Thoracic aorta (tissue), 2 donors: ENCODE measurements at regions not wholly inside any gene's neighbourhood (a gene's known extent, or its start where the extent isn't known, plus 50 kb on each side); places are given as distances from the start of the nearest gene placed in this dataset.

ENCODE experiments used
- ATAC-seq: fragments of 150-250 bp; one replicate; pipeline ENCODE4 v1.8.0; 2017; ENCODE audit warnings: low read depth; ENCODE audit not compliant: insufficient number of reproducible peaks, low FRiP score
- DNase-seq: peaks from one replicate; pipeline ENCODE4 v3.0.0-alpha.2; 2020; ENCODE audit warnings: low spot score
- H3K27ac ChIP-seq, 2 donors: fragments of 200-600 bp; sonication (generic); 1 replicate in 1 of 2; 2 replicates in 1 of 2; pipeline ENCODE4 v1.5.1; 2016; ENCODE audit warnings: mild to moderate bottlenecking in 2 of 2, moderate library complexity in 2 of 2
- H3K27me3 ChIP-seq: fragments of 200-600 bp; sonication (generic); replicated peaks from 2 replicates; pipeline ENCODE4 v1.6.0; 2016; ENCODE audit warnings: mild to moderate bottlenecking; ENCODE audit not compliant: insufficient read depth
- H3K36me3 ChIP-seq: fragments of 200-600 bp; sonication (generic); one replicate; pipeline ENCODE4 v1.5.1; 2016
- H3K4me1 ChIP-seq, 2 donors: fragments of 200-600 bp; sonication (generic); 1 replicate in 1 of 2; 2 replicates in 1 of 2; pipeline versions ENCODE4 v1.5.1 to v1.6.0; 2016; ENCODE audit warnings: low read depth in 2 of 2, mild to moderate bottlenecking in 1 of 2; ENCODE audit not compliant: control insufficient read depth in 1 of 2
- H3K4me3 ChIP-seq: fragments of 200-600 bp; sonication (generic); 2 replicates; pipeline ENCODE4 v1.5.1; 2016; ENCODE audit warnings: mild to moderate bottlenecking
- H3K9me3 ChIP-seq: fragments of 200-600 bp; sonication (generic); 2 replicates; pipeline ENCODE4 v1.5.1; 2016
- CTCF ChIP-seq: fragments of 200-600 bp; sonication (generic); IDR thresholded peaks from one replicate; pipeline ENCODE4 v1.5.1; 2019; ENCODE audit warnings: antibody characterized with exemption

GRCh38 chr12:113521708-113522107 lies 50.0 kb upstream of the LHX5 start:
- peaks cover 0 to 4% of the 10 kb centered on the region in 2 donors for H3K4me1 ChIP-seq
- H3K27me3 ChIP-seq: no peaks in the 10 kb centered on the region
- no peak overlapping the region for H3K4me3 ChIP-seq
- no peaks in the 10 kb centered on the region for H3K36me3 ChIP-seq
- DNase-seq (no peak), ATAC-seq (no peak)
- no peak for TF ChIP-seq CTCF
- no peak overlapping the region for H3K27ac ChIP-seq
- no peaks in the 10 kb centered on the region for H3K9me3 ChIP-seq
